Fibroblast of lung (primary cell): ENCODE measurements at regions not wholly inside any gene's neighbourhood (a gene's known extent, or its start where the extent isn't known, plus 50 kb on each side); places are given as distances from the start of the nearest gene placed in this dataset.

ENCODE experiments used
- EZH2 ChIP-seq: IDR thresholded peaks from 2 replicates; pipeline ENCODE4 v1.5.1; 2012; ENCODE audit warnings: low read length, control low read depth, mild to moderate bottlenecking; ENCODE audit errors: missing control alignments
- TF ChIP-seq, protein P1 (sequence below), 2 donors: IDR thresholded peaks in 1 of 2; conservative IDR thresholded peaks in 1 of 2; 1 replicate in 1 of 2; 2 replicates in 1 of 2; pipeline ENCODE4 v1.5.1; 2011 to 2012; ENCODE audit warnings: low read length in 2 of 2, control low read depth in 1 of 2, inconsistent platforms in 1 of 2, low read depth in 1 of 2, mild to moderate bottlenecking in 1 of 2

DNA sequence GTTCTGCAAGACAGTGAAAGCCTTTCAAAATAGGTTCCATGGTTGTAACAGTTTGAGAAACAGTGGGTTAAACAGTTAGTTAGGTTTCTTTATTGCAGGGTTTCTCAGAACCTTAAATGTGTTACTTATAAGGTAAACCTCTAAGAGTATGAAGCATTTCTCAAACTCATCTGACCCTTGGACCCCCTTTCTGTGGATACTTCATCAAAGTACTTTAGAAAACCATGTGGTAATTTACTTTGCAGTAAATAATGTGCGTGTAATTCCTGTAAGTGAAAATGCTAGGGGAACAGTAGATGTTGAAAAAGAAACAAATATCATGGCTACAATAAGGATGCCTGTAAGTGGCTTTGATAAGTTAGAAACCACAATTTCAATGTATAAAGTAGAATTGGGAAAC is 354.6 kb upstream of the RARB start:
- TF ChIP-seq, protein P1, sequence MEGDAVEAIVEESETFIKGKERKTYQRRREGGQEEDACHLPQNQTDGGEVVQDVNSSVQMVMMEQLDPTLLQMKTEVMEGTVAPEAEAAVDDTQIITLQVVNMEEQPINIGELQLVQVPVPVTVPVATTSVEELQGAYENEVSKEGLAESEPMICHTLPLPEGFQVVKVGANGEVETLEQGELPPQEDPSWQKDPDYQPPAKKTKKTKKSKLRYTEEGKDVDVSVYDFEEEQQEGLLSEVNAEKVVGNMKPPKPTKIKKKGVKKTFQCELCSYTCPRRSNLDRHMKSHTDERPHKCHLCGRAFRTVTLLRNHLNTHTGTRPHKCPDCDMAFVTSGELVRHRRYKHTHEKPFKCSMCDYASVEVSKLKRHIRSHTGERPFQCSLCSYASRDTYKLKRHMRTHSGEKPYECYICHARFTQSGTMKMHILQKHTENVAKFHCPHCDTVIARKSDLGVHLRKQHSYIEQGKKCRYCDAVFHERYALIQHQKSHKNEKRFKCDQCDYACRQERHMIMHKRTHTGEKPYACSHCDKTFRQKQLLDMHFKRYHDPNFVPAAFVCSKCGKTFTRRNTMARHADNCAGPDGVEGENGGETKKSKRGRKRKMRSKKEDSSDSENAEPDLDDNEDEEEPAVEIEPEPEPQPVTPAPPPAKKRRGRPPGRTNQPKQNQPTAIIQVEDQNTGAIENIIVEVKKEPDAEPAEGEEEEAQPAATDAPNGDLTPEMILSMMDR (conservative IDR thresholded peaks at IDR 0.05 in 1 of 2, IDR thresholded peaks at IDR 0.05 in 1 of 2; ENCODE audit: low read depth in 1 of 2, low read length in 2 of 2), result no peak
- no peak for TF ChIP-seq EZH2
